GM12864 (cell line): ENCODE measurements at regions not wholly inside any gene's neighbourhood (a gene's known extent, or its start where the extent isn't known, plus 50 kb on each side); places are given as distances from the start of the nearest gene placed in this dataset.

ENCODE experiments used
- DNase-seq: peaks from one replicate; pipeline ENCODE4 v3.0.0-alpha.2; 2011; ENCODE audit warnings: low read depth
- H3K4me3 ChIP-seq: 2 replicates; pipeline ENCODE4 v1.5.1; 2011; ENCODE audit warnings: mild to moderate bottlenecking, low read depth, low read length, control low read depth
- CTCF ChIP-seq: IDR thresholded peaks from 2 replicates; pipeline ENCODE4 v1.5.1; 2011; ENCODE audit warnings: low read depth, mild to moderate bottlenecking, moderate library complexity, low read length, control low read depth, inconsistent platforms; ENCODE audit errors: missing control alignments

GRCh38 chr18:56065086-56065485 is 477.1 kb upstream of the TCF4 start:
- no peak for DNase-seq
- H3K4me3 ChIP-seq, result no peak overlapping the region
- TF ChIP-seq CTCF, result no peak

GRCh38 chr18:56062931-56063330 is 474.9 kb upstream of the TCF4 start:
- no peak for TF ChIP-seq CTCF
- no peak for DNase-seq
- H3K4me3 ChIP-seq, result no peak overlapping the region

- no peak for DNase-seq
- H3K4me3 ChIP-seq, result no peak overlapping the region
- TF ChIP-seq CTCF, result no peak
Observed at GRCh38 chr18:56060967-56061541, 473.1 kb upstream of the TCF4 start.

GRCh38 chr18:56052202-56052601 is 464.2 kb upstream of the TCF4 start:
- H3K4me3 ChIP-seq, result no peak overlapping the region
- no peak for TF ChIP-seq CTCF
- DNase-seq, result no peak

- no peak for TF ChIP-seq CTCF
- no peak overlapping the region for H3K4me3 ChIP-seq
- DNase-seq, result no peak
Observed at GRCh38 chr18:56044239-56044638, 456.2 kb upstream of the TCF4 start.

GRCh38 chr18:56043641-56044061 is 455.7 kb upstream of the TCF4 start:
- DNase-seq, result no peak
- TF ChIP-seq CTCF, result no peak

GRCh38 chr18:56042915-56043536 is 455.0 kb upstream of the TCF4 start:
- DNase-seq, result no peak
- TF ChIP-seq CTCF, result no peak
- H3K4me3 ChIP-seq, result no peak overlapping the region

More at GRCh38 chr18:56043641-56044061, 455.7 kb upstream of the TCF4 start:
- H3K4me3 ChIP-seq, result no peak overlapping the region
